ENCODE measurements at regions not wholly inside any gene's neighbourhood (a gene's known extent, or its start where the extent isn't known, plus 50 kb on each side); places are given as distances from the start of the nearest gene placed in this dataset.

GRCh38 chr2:18829251-18829902, 240.0 kb upstream of the NT5C1B start:
- intact Hi-C loops (cut with DNase I), result no loop called here
- DNase-seq (ENCODE audit: extremely low spot score in 2 of 2), result no peak
- Histone ChIP-seq H3K9me3 (no peaks in the 10 kb centered on the region), H3K27ac (no peak overlapping the region), H3K36me3 (no peaks in the 10 kb centered on the region), H3K4me3 (no peak overlapping the region), H3K27me3 (no peaks in the 10 kb centered on the region), H3K4me1 (no peaks in the 10 kb centered on the region)
- no peak for TF ChIP-seq POLR2AphosphoS5 (IDR thresholded peaks at IDR 0.05; ENCODE audit: insufficient read depth in 1 of 2, low read depth in 1 of 2)
- TF ChIP-seq CTCF (IDR thresholded peaks at IDR 0.05), result no peak
- TF ChIP-seq POLR2A (IDR thresholded peaks at IDR 0.05), result no peak

DNA sequence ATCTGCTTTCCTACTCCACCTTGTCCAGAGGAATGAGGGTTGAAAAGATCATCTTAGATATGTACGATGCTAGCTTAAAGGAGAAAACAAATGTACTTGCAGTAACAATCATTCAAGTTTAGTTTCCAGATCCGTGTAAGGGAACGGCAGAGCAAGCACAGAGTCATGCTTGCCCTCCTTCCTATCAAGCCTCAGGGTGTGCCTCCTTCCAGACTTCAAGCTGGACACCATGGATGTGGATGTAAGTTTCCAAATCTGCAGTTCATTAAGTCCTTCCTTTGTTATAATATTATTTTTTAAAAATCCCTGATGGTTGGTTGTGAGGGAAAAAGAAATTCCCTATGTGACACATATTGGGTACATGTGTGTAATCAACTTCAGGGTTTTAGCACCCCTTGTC, 238.9 kb upstream of the NT5C1B start:
- Histone ChIP-seq H3K9me3 (no peaks in the 10 kb centered on the region), H3K27me3 (no peaks in the 10 kb centered on the region), H3K4me3 (no peak overlapping the region), H3K4me1 (no peaks in the 10 kb centered on the region), H3K36me3 (no peaks in the 10 kb centered on the region), H3K27ac (no peak overlapping the region)
- intact Hi-C loops (cut with DNase I), result no loop called here
- TF ChIP-seq POLR2AphosphoS5 (IDR thresholded peaks at IDR 0.05; ENCODE audit: insufficient read depth in 1 of 2, low read depth in 1 of 2) (no peak), CTCF (IDR thresholded peaks at IDR 0.05) (no peak), POLR2A (IDR thresholded peaks at IDR 0.05) (no peak)
- no peak for DNase-seq (ENCODE audit: extremely low spot score in 2 of 2)

- no peak for DNase-seq (ENCODE audit: extremely low spot score in 2 of 2)
- no peak for TF ChIP-seq POLR2AphosphoS5 (IDR thresholded peaks at IDR 0.05; ENCODE audit: insufficient read depth in 1 of 2, low read depth in 1 of 2)
- no peak for TF ChIP-seq POLR2A (IDR thresholded peaks at IDR 0.05)
- TF ChIP-seq CTCF (IDR thresholded peaks at IDR 0.05), result no peak
- no peak overlapping the region for H3K27ac ChIP-seq
- no peaks in the 10 kb centered on the region for H3K9me3 ChIP-seq
- intact Hi-C loops (cut with DNase I), result no loop called here
- H3K27me3 ChIP-seq, result no peaks in the 10 kb centered on the region
- H3K36me3 ChIP-seq, result no peaks in the 10 kb centered on the region
- no peaks in the 10 kb centered on the region for H3K4me1 ChIP-seq
- no peak overlapping the region for H3K4me3 ChIP-seq
Observed at GRCh38 chr2:18825838-18826237, 236.5 kb upstream of the NT5C1B start.

- H3K36me3 ChIP-seq, result no peaks in the 10 kb centered on the region
- no peak overlapping the region for H3K4me3 ChIP-seq
- TF ChIP-seq CTCF (IDR thresholded peaks at IDR 0.05), result no peak
- TF ChIP-seq POLR2A (IDR thresholded peaks at IDR 0.05), result no peak
- TF ChIP-seq POLR2AphosphoS5 (IDR thresholded peaks at IDR 0.05; ENCODE audit: insufficient read depth in 1 of 2, low read depth in 1 of 2), result no peak
- H3K4me1 ChIP-seq, result no peaks in the 10 kb centered on the region
- no peaks in the 10 kb centered on the region for H3K9me3 ChIP-seq
- no peaks in the 10 kb centered on the region for H3K27me3 ChIP-seq
- intact Hi-C loops (cut with DNase I), result no loop called here
- no peak overlapping the region for H3K27ac ChIP-seq
- no peak for DNase-seq (ENCODE audit: extremely low spot score in 2 of 2)
Observed at GRCh38 chr2:18824915-18825314, 235.5 kb upstream of the NT5C1B start.

- TF ChIP-seq POLR2A (IDR thresholded peaks at IDR 0.05) (no peak), POLR2AphosphoS5 (IDR thresholded peaks at IDR 0.05; ENCODE audit: insufficient read depth in 1 of 2, low read depth in 1 of 2) (no peak)
- Histone ChIP-seq H3K36me3 (no peaks in the 10 kb centered on the region), H3K9me3 (no peaks in the 10 kb centered on the region), H3K27me3 (no peaks in the 10 kb centered on the region), H3K27ac (no peak overlapping the region), H3K4me3 (no peak overlapping the region), H3K4me1 (no peaks in the 10 kb centered on the region)
- intact Hi-C loops (cut with DNase I), result no loop called here
- no peak for DNase-seq (ENCODE audit: extremely low spot score in 2 of 2)
Observed at GRCh38 chr2:18824325-18824790, 235.0 kb upstream of the NT5C1B start.

All from vagina (tissue), 2 donors.